ENCODE measurements at regions not wholly inside any gene's neighbourhood (a gene's known extent, or its start where the extent isn't known, plus 50 kb on each side); places are given as distances from the start of the nearest gene placed in this dataset.

DNA sequence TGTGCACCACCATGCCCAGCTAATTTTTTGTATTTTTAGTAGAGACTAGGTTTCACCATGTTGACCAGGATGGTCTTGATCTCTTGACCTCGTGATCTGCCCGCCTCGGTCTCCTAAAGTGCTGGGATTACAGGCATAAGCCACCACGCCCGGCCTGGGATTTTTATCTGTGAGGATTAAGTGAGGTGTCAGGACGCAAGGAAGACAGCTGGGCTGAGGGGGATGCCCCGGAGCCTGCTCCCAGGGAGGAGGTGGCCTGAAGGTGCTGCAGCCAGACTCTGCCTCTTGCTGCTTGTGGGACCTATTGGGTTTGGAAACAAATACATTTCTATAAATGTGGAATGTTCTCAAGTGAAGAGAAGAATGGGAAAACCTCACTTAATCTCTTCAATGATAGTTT, 131.6 kb downstream of the OLFM4 start:
- Mint-ChIP-seq H3K9me3 (peaks cover 3% of the 10 kb centered on the region), H3K27ac (no peak overlapping the region), H3K27me3 (peaks cover 3% of the 10 kb centered on the region), H3K36me3 (no peaks in the 10 kb centered on the region), H3K4me1 (no peaks in the 10 kb centered on the region), H3K4me3 (no peak overlapping the region)
- ATAC-seq (ENCODE audit: low read depth) = no peak
- no peak for DNase-seq (ENCODE audit: low spot score in 2 of 2)

DNA sequence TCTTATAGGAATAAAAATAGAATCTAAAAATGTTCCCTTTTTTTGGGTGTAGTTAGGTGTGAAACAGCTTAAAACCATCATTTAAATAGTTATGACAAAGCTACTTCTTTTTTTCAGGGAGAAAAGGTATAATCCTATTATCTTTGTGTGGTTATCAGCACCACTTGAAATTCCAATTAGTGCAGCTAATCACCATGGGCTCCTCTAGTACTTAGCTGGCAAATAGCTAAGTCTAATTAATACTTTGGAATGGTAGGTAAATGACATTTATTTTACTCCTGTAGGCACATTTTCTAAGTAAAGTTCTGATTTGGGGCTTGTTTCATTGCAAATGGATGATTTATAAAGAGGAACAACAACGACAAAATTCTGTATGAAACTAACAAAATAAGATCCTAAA, 132.6 kb downstream of the OLFM4 start:
- peaks cover 3% of the 10 kb centered on the region for H3K27me3 Mint-ChIP-seq
- no peak overlapping the region for H3K27ac Mint-ChIP-seq
- no peaks in the 10 kb centered on the region for H3K4me1 Mint-ChIP-seq
- DNase-seq (ENCODE audit: low spot score in 2 of 2) = no peak
- H3K4me3 Mint-ChIP-seq = no peak overlapping the region
- H3K36me3 Mint-ChIP-seq = no peaks in the 10 kb centered on the region
- peaks cover 3% of the 10 kb centered on the region for H3K9me3 Mint-ChIP-seq
- no peak for ATAC-seq (ENCODE audit: low read depth)

DNA sequence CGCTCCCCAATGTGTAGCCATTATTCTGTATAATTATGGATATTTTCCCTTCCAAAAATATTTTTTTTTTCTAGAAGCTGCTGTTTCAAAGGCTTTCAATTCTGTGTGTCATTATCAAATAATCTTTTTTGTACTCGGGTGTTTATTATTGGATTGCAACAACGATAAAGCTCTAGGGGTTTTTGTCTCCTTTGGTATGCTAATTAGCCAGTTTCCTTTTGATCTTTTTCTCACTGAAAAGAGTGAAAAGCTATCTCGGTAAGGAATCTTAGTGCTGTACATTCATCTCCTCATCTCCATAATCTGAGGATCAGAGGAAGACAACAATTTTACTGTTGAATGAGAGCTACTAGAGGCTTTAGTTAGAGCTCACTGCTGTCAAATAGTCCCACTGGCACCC, 136.6 kb downstream of the OLFM4 start:
- ATAC-seq (ENCODE audit: low read depth) = no peak
- Mint-ChIP-seq H3K4me1 (no peaks in the 10 kb centered on the region), H3K36me3 (no peaks in the 10 kb centered on the region), H3K27ac (no peak overlapping the region), H3K27me3 (peaks cover 3% of the 10 kb centered on the region), H3K9me3 (no peaks in the 10 kb centered on the region), H3K4me3 (no peak overlapping the region)
- no peak for DNase-seq (ENCODE audit: low spot score in 2 of 2)

DNA sequence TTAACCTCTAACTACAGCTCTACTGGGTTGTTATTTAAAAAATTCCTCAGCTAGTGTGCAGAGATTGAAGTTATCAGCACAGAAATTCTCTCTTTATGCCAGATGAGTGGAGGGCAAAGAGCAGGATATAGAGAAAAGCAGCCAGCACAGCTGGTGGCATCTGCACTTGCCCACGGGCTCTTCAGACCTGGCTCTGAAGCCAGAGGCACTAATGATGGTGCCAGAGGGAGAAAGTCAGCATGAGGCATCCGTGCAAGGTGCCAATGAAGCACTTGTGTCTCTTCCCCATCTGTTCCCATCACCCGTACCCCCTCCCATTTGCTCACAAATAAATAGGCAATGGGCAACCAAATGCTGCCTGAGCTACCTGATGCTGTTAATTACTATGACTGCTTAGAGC, 138.9 kb downstream of the OLFM4 start:
- H3K4me1 Mint-ChIP-seq = no peaks in the 10 kb centered on the region
- no peaks in the 10 kb centered on the region for H3K36me3 Mint-ChIP-seq
- DNase-seq (ENCODE audit: low spot score in 2 of 2) = no peak

DNA sequence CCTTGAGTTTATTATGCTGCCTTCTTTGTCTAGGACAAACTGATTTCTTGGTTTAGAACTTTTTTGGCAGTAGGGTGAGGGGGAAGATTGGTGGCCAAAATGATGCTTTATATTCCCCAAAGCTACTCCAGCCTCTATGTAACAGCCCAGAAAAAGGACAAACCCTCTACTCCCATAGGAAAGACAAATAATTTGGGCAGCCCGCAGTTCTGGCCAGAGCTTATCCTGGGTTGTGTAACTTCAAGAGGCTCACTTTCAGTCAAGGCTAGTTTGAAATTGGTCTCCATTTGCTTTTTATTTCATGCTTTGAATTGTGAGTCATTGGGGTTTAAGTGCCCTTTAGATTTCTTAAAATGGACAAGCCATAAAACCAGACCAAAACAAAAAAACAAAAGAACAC, 142.3 kb downstream of the OLFM4 start:
- ATAC-seq (ENCODE audit: low read depth) (no peak), DNase-seq (ENCODE audit: low spot score in 2 of 2) (no peak)
- Mint-ChIP-seq H3K4me3 (no peak overlapping the region), H3K27ac (no peak overlapping the region), H3K27me3 (peaks cover 7% of the 10 kb centered on the region), H3K4me1 (no peaks in the 10 kb centered on the region), H3K36me3 (no peaks in the 10 kb centered on the region), H3K9me3 (peaks cover 5% of the 10 kb centered on the region)

More for the DNA sequence above, 138.9 kb downstream of the OLFM4 start:
- H3K27ac Mint-ChIP-seq = no peak overlapping the region
- H3K4me3 Mint-ChIP-seq = no peak overlapping the region
- no peaks in the 10 kb centered on the region for H3K9me3 Mint-ChIP-seq
- peaks cover 3% of the 10 kb centered on the region for H3K27me3 Mint-ChIP-seq
- ATAC-seq (ENCODE audit: low read depth) = no peak

DNA sequence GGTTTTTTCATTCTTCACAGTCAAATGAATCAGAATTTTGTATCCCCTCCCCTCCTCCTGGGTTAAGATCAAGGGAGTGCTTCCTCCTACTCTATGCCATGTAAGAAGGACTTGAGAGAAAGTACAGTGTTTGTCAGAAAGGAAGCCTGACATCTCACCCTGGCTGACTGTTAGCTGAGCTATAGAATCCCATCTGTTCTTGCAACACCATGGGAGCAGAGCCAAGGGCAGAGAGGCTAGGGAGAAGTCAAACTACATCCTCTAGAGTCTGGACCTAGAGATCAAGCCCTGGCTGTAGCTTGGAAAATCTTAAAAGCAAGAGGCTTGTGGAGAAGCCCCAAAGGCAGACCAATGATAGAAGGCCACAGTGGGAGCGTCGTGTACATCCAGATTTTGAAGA, 145.9 kb downstream of the OLFM4 start:
- H3K27ac Mint-ChIP-seq = no peak overlapping the region
- H3K9me3 Mint-ChIP-seq = peaks cover 5% of the 10 kb centered on the region
- ATAC-seq (ENCODE audit: low read depth) (no peak), DNase-seq (ENCODE audit: low spot score in 2 of 2) (no peak)
- H3K36me3 Mint-ChIP-seq = no peaks in the 10 kb centered on the region
- H3K27me3 Mint-ChIP-seq = peaks cover 7% of the 10 kb centered on the region
- no peaks in the 10 kb centered on the region for H3K4me1 Mint-ChIP-seq
- H3K4me3 Mint-ChIP-seq = no peak overlapping the region

DNA sequence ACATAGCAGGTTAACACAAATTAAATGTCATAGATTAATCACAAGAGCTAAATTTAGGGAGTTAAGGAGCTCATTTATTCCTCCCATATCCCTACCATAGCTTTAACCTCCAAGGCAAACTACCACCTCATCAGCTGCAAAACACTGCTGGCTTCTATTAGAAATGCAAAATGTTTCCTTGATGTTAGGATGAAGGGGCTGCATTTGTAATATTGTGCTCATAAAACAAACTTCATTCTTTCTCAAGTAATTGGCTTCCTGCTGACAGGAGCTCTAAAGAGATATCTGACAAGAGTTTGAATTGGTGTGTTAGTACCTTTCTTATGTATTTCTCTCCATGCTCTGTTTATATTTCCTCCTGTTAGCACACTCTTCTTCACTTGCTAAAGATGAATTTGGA, 152.1 kb downstream of the OLFM4 start:
- H3K27ac Mint-ChIP-seq = no peak overlapping the region
- H3K36me3 Mint-ChIP-seq = no peaks in the 10 kb centered on the region
- H3K4me1 Mint-ChIP-seq = no peaks in the 10 kb centered on the region
- H3K9me3 Mint-ChIP-seq = peaks cover 3% of the 10 kb centered on the region
- no peaks in the 10 kb centered on the region for H3K27me3 Mint-ChIP-seq
- H3K4me3 Mint-ChIP-seq = no peak overlapping the region
- DNase-seq (ENCODE audit: low spot score in 2 of 2) (no peak), ATAC-seq (ENCODE audit: low read depth) (no peak)

DNA sequence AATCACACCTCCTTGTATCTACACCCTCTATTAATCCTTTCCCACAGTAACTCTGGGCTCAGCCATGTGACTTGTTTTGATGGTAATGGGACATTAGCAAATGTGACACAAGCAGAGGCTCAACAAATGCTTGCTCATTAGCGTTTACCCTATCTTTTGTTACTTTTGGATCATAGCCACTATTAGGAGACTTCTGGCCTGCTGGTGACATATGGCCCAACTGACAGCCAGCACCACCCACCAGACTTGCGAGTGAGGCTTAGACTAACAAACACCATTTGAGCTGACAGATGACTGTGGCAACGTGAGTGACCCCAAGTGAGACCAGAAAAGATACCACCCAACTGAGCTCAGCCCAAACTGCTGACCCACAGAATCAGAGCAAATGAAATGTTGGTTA, 154.1 kb downstream of the OLFM4 start:
- H3K27ac Mint-ChIP-seq = no peak overlapping the region
- no peaks in the 10 kb centered on the region for H3K36me3 Mint-ChIP-seq
- no peaks in the 10 kb centered on the region for H3K4me1 Mint-ChIP-seq
- H3K9me3 Mint-ChIP-seq = peaks cover 3% of the 10 kb centered on the region
- no peak overlapping the region for H3K4me3 Mint-ChIP-seq
- ATAC-seq (ENCODE audit: low read depth) (no peak), DNase-seq (ENCODE audit: low spot score in 2 of 2) (no peak)
- H3K27me3 Mint-ChIP-seq = no peaks in the 10 kb centered on the region

DNA sequence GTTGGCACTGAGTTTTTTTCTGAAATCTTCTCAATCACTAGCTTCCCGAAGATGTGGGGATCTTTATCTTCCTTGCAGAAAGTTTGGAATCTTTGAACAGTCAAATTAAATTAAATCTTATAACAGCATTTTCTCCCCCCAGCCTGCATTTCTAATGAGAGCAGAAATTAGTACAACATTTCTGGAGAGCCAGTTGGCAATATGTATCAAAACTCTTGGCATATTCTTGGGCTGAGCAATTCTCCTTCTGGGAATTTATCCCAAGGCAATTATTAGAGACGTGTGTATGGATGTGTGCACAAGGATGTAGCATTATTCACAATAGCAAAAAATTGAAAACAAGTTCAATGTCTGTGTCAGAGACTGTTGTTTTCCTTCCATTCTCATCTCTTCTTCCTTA, 159.5 kb downstream of the OLFM4 start:
- peaks cover 3% of the 10 kb centered on the region for H3K9me3 Mint-ChIP-seq
- no peak overlapping the region for H3K4me3 Mint-ChIP-seq
- DNase-seq (ENCODE audit: low spot score in 2 of 2) (no peak), ATAC-seq (ENCODE audit: low read depth) (no peak)
- H3K27me3 Mint-ChIP-seq = peaks cover 2% of the 10 kb centered on the region
- no peaks in the 10 kb centered on the region for H3K36me3 Mint-ChIP-seq
- H3K27ac Mint-ChIP-seq = no peak overlapping the region
- H3K4me1 Mint-ChIP-seq = no peaks in the 10 kb centered on the region

DNA sequence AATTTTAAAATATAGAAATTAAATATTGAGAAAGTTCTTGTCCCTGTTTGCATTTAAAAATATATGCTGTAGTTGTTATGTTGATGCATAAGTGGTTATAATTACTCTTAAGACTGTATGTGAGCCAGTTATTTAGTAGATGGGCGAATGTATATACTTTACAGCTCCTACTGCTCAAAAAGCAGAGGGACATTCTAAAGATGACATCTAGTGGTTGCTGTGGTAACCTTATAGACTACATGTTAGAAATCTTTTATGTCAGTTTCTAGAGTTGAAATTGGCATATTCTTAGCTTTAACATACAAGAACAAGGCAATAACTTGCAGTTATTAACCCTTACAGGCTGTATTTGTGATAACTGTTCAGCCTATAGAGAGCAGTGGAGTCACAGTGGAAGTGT, 160.5 kb downstream of the OLFM4 start:
- H3K27ac Mint-ChIP-seq = no peak overlapping the region
- H3K4me1 Mint-ChIP-seq = no peaks in the 10 kb centered on the region
- peaks cover 2% of the 10 kb centered on the region for H3K27me3 Mint-ChIP-seq
- ATAC-seq (ENCODE audit: low read depth) (no peak), DNase-seq (ENCODE audit: low spot score in 2 of 2) (no peak)
- no peak overlapping the region for H3K4me3 Mint-ChIP-seq
- no peaks in the 10 kb centered on the region for H3K36me3 Mint-ChIP-seq
- peaks cover 3% of the 10 kb centered on the region for H3K9me3 Mint-ChIP-seq

DNA sequence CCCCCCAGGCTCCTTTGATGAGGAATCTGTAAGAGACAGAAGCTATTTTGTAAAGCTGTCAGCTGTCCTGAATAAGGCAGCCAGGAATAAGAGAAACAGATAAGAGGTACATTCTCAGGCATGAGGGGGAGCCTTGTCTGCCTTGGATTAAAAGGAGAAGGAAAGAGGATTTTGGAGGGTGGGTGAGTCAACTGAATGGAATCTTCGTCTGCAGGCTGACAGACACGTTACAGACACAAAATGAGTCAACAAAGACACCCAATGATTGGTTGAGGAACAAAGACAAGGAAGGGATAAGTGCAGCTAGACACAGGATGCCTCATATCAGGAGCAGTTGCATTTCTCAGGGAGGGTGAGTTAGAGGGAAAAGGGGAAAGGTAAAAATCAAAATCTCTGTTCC, 162.5 kb downstream of the OLFM4 start:
- H3K4me1 Mint-ChIP-seq = no peaks in the 10 kb centered on the region
- peaks cover 2% of the 10 kb centered on the region for H3K27me3 Mint-ChIP-seq
- H3K36me3 Mint-ChIP-seq = no peaks in the 10 kb centered on the region
- DNase-seq (ENCODE audit: low spot score in 2 of 2) (no peak), ATAC-seq (ENCODE audit: low read depth) (no peak)
- H3K4me3 Mint-ChIP-seq = no peak overlapping the region
- no peak overlapping the region for H3K27ac Mint-ChIP-seq
- no peaks in the 10 kb centered on the region for H3K9me3 Mint-ChIP-seq

DNA sequence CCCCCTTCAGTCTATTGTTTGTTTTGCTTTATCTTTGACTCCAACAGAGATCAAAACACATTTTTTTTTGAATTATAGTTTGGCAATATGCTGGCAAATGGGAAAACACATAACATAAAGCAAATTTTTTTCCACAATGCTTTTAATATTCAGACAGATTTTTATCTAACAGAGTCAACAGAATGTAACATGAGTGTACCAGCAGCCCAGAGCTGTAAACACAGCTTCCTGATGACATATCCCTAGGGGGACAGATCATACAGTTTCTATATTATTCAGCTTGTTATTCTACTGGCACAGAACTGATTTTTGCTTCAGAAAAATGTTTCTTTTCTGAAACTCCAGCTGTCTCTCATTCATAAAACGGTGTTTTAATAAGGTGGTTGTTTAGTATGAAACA, 168.8 kb downstream of the OLFM4 start:
- H3K27ac Mint-ChIP-seq = no peak overlapping the region
- no peaks in the 10 kb centered on the region for H3K9me3 Mint-ChIP-seq
- DNase-seq (ENCODE audit: low spot score in 2 of 2) = no peak
- no peak overlapping the region for H3K4me3 Mint-ChIP-seq
- no peak for ATAC-seq (ENCODE audit: low read depth)
- H3K36me3 Mint-ChIP-seq = no peaks in the 10 kb centered on the region
- peaks cover 2% of the 10 kb centered on the region for H3K27me3 Mint-ChIP-seq
- H3K4me1 Mint-ChIP-seq = no peaks in the 10 kb centered on the region

DNA sequence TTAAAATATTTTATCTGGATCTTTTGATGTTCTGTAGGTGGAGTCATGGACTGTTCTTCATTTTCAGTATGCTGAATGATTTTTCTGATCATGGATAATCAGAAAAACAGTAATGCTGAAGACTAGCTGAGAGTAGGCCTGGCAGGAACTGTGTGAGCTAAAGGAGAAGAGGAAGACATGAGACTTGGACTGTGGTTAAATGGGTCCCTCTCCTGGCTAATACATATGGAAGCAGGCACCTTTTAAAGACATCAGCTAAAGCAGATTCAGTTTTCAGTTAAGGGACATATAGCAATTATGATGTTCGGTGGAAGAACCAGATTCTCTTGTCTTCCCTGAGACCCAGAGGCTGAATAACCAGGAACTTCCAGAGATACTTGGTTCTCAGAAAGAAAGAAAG, 169.4 kb downstream of the OLFM4 start:
- Mint-ChIP-seq H3K4me1 (no peaks in the 10 kb centered on the region), H3K36me3 (no peaks in the 10 kb centered on the region), H3K4me3 (no peak overlapping the region), H3K27ac (no peak overlapping the region), H3K27me3 (peaks cover 2% of the 10 kb centered on the region), H3K9me3 (no peaks in the 10 kb centered on the region)
- no peak for DNase-seq (ENCODE audit: low spot score in 2 of 2)
- ATAC-seq (ENCODE audit: low read depth) = no peak

DNA sequence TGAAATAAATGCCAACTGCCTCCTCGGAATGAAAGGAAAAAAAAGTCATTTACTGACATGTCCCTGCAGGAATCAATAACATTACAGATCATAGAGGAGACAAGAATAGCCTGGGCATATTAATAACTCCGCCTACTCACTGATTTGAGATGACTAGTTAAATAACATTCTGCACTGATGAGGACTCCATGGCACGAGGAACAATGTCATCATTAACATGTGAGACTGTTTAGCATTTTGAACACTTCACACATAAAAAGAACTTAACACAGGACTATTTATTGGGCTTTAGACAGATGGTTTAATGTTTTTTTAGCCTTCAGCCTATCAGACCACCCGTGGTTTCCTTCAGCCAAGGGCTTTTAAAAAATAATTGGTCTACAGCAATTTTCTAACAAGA, 170.1 kb downstream of the OLFM4 start:
- Mint-ChIP-seq H3K4me3 (no peak overlapping the region), H3K4me1 (no peaks in the 10 kb centered on the region), H3K27me3 (peaks cover 2% of the 10 kb centered on the region), H3K9me3 (no peaks in the 10 kb centered on the region), H3K36me3 (no peaks in the 10 kb centered on the region), H3K27ac (no peak overlapping the region)
- DNase-seq (ENCODE audit: low spot score in 2 of 2) (no peak), ATAC-seq (ENCODE audit: low read depth) (no peak)

DNA sequence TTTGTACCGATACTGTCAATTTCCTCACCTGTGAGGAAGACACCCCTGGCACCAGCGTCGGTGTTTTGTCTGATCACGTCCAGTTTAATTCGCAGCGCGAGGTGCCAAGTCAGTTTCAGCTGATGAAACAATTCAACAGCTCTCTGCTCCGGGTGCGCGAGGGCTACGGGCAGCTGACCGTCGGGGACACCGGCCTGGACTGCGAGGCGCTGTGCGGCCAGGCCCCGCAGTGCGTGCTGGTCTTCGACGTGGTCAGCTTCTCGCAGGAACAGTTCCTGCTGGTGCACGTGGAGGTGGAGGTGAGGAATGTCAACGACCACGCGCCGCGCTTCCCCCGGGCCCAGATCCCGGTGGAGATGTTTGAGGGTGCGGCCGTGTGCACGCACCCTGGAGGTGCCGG, 171.5 kb downstream of the OLFM4 start:
- no peak overlapping the region for H3K27ac Mint-ChIP-seq
- no peaks in the 10 kb centered on the region for H3K4me1 Mint-ChIP-seq
- ATAC-seq (ENCODE audit: low read depth) (no peak), DNase-seq (ENCODE audit: low spot score in 2 of 2) (no peak)
- peaks cover 4% of the 10 kb centered on the region for H3K27me3 Mint-ChIP-seq
- H3K36me3 Mint-ChIP-seq = no peaks in the 10 kb centered on the region
- H3K9me3 Mint-ChIP-seq = peaks cover 2% of the 10 kb centered on the region
- H3K4me3 Mint-ChIP-seq = no peak overlapping the region

Measured in memory B cell (primary cell).